GM18499 (cell line): ENCODE measurements at regions not wholly inside any gene's neighbourhood (a gene's known extent, or its start where the extent isn't known, plus 50 kb on each side); places are given as distances from the start of the nearest gene placed in this dataset.
"Not testable (repeated sequence)": the region's sequence is repeated elsewhere in the genome, so short reads cannot be mapped to it uniquely, and the experiment has no call there.

Source experiments
- ATAC-seq: cut with Tn5 transposase; IDR thresholded peaks from one replicate; pipeline ENCODE4 v1.9.1; 2021; ENCODE audit warnings: moderate number of reproducible peaks; ENCODE audit not compliant: insufficient read depth, unreplicated experiment

DNA sequence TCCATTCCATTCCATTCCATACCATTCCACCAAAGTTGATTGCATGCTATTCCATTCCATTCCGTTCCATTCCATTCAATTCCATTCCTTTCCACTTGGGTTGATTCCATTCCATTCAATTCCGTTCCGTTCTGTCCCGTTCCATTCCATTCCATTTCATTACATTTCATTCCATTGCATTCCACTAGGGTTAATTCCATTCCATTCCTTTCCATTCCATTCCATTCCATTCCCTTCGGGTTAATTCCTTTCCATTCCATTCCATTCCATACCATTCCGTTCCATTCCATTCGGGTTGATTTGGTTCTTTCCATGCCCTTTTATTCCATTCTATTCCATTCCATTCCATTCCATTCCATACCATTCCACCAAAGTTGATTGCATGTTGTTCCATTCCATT, 131.9 kb downstream of the CWH43 start:
- ATAC-seq, result not testable (repeated sequence)

DNA sequence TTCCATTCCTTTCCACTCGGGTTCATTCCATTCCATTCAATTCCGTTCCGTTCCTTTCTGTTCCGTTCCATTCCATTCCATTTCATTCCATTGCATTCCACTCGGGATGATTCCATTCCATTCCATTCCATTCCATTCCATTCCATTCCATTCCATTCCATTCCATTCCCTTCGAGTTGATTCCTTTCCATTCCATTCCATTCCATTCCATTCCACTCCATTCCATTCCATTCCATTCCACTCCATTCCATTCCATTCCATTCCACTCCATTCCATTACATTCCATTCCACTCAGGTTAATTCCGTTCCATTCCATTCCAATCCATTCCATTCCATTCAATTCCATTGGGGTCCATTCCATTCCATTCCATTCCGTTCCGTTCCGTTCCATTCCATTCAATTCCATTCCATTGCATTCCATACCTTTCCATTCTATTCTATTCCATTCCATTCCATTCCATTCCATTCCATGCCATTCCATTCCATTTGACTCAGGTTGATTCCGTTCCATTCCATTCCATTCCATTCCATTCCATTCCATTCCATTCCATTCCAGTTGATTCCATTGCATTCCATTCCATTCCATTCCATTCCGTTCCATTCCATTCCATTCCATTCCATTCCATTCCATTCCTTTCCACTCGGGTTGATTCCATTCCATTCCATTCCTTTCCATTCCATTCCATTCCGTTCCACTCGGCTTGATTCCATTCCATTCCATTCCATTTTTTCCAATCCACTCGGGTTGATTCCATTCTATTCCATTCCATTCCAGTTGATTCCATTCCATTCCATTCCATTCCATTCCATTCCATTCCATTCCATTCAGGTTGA, 132.5 kb downstream of the CWH43 start:
- ATAC-seq, result peak; percentile 42

DNA sequence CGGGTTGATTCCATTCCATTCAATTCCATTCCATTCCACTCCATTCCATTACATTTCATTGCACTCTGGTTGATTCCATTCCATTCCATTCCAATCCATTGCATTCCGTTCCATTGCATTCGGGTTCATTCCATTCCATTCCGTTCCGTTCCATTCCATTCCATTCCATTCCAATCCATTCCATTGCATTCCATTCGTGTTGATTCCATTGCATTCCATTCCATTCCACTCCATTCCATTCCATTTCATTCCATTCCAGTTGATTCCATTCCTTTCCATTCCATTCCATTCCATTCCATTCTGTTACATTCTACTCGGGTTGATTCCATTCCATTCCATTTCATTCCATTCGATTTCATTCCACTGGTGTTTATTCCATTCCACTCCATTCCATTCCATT, 133.3 kb downstream of the CWH43 start:
- ATAC-seq, result peak; percentile 6

DNA sequence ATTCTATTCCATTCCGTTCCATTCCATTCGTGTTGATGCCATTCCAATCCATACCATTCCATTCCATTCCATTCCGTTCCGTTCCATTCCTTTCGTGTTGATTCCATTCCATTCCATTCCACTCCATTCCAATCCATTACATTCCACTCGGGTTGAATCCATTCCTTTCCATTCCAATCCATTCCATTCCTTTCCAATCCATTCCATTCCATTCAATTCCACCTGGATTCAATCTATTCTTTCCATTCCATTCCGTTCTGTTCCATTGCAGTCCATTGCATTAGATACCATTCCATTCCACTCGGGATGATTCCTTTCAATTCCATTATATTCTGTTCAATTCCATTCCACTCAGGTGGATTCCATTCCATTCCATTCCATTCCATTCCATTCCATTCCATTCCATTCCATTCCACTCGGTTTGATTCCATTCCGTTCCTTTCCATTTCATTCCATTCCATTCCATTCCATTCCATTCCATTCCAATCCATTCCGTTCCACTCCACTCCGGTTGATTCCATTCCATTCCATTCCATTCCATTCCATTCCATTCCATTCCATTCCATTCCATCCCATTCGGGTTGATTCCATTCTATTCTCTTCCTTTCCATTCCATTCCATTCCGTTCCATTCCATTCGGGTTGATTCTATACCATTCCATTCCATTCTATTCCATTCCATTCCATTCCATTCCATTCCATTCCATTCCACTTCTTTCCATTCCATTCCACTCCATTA, 134.1 kb downstream of the CWH43 start:
- not testable (repeated sequence) for ATAC-seq

DNA sequence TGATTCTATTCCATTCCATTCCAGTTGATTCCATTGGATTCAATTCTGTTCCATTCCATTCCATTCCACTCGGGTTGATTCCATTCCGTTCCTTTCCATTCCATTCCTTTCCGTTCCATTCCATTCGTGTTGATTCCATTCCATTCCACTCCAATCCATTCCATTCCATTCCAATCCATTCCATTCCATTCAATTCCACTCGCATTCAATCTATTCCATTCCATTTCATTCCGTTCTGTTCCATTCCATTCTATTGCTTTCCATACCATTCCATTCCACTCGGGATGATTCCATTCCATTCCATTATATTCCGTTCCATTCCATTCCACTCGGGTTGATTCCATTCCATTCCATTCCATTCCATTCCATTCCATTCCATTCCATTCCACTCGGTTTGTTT, 134.7 kb downstream of the CWH43 start:
- ATAC-seq, result peak; percentile 27

DNA sequence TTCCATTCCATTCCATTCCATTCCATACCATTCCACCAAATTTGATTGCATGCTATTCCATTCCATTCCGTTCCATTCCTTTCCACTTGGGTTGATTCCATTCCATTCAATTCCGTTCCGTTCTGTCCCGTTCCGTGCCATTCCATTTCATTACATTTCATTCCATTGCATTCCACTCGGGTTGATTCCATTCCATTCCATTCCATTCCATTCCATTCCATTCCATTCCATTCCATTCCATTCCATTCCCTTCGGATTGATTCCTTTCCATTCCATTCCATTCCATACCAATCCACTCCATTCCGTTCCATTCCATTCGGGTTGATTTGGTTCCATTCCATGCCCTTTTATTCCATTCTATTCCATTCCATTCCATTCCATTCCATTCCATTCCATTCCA, 140.4 kb downstream of the CWH43 start:
- not testable (repeated sequence) for ATAC-seq

DNA sequence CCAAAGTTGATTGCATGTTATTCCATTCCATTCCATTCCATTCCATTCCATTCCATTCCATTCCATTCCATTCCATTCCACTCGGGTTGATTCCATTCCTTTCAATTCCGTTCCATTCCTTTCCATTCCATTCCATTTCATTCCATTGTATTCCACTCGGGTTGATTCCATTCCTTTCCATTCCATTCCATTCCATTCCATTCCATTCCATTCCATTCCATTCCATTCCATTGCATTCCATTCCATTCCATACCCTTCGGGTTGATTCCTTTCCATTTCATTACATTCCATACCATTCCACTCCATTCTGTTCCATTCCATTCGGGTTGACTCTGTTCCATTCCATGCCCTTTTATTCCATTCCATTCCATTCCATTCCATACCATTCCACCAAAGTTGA, 140.8 kb downstream of the CWH43 start:
- ATAC-seq, result not testable (repeated sequence)

DNA sequence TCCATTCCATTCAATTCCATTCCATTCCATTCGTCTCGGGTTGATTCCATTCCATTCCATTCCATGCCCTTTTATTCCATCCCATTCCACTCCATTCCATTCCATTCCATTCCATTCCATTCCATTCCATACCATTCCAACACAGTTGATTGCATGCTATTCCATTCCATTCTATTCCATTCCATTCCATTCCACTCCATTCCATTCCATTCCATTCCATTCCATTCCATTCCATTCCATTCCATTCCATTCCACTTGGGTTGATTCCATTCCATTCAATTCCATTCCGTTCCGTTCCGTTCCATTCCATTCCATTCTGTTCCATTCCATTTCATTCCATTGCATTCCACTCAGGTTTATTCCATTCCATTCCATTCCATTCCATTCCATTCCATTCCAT, 143.3 kb downstream of the CWH43 start:
- ATAC-seq, result not testable (repeated sequence)

DNA sequence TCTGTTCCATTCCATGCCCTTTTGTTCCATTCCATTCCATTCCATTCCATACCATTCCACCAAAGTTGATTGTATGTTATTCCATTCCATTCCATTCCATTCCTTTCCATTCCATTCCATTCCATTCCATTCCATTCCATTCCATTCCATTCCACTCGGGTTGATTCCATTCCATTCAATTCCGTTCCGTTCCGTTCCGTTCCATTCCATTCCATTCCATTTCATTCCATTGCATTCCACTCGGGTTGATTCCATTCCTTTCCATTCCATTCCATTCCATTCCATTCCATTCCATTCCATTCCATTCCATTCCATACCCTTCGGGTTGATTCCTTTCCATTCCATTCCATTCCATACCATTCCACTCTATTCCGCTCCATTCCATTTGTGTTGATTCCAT, 143.8 kb downstream of the CWH43 start:
- not testable (repeated sequence) for ATAC-seq

DNA sequence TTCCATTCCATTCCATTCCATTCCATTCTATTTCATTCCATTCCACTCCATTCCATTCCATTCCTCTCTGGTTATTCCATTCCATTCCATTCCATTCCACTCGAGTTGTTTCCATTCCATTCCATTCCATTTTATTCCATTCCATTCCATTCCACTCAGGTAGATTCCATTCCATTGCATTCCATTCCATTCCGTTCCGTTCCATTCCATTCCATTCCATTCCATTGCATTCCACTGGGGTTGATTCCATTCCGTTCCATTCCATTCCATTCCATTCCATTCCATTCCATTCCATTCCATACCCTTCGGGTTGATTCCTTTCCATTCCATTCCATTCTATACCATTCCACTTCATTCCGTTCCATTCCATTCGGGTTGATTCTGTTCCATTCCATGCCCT, 144.6 kb downstream of the CWH43 start:
- not testable (repeated sequence) for ATAC-seq

DNA sequence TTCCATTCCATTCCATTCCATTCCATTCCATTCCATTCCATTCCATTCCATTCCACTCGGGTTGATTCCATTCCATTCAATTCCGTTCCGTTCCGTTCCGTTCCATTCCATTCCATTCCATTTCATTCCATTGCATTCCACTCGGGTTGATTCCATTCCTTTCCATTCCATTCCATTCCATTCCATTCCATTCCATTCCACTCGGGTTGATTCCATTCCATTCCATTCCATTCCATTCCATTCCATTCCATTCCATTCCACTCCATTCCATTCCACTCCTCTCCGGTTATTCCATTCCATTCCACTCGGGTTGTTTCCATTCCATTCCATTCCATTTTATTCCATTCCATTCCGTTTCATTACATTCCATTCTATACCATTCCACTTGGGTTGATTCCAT, 151.0 kb downstream of the CWH43 start:
- ATAC-seq, result peak; percentile 34

DNA sequence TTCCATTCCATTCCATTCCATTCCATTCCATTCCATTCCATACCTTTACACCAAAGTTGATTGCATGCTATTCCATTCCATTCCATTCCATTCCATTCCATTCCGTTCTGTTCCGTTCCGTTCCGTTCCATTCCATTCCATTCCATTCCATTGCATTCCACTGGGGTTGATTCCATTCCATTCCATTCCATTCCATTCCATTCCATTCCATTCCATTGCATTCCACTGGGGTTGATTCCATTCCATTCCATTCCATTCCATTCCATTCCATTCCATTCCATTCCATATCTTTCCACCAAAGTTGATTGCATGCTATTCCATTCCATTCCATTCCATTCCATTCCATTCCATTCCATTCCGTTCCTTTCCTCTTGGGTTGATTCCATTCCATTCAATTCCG, 151.9 kb downstream of the CWH43 start:
- ATAC-seq, result not testable (repeated sequence)

DNA sequence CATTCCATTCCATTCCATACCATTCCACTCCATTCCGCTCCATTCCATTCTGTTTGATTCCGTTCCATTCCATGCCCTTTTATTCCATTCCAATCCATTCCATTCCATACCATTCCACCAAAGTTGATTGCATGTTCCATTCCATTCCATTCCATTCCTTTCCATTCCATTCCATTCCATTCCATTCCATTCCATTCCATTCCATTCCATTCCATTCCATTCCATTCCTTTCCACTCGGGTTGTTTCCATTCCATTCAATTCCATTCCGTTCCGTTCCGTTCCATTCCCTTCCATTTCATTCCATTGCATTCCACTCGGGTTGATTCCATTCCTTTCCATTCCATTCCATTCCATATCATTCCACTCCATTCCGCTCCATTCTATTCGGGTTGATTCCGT, 152.7 kb downstream of the CWH43 start:
- ATAC-seq, result not testable (repeated sequence)

DNA sequence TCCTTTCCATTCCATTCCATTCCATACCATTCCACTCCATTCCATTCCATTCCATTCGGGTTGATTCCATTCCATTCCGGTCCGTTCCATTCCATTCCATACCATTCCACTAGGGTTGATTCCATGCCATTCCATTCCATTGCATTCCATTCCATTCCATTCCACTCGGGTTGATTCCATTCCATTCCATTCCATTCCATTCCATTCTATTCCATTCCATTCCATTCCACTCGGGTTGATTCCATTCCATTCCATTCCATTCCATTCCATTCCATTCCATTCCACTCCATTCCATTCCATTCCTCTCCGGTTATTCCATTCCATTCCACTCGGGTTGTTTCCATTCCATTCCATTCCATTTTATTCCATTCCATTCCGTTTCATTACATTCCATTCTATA, 153.4 kb downstream of the CWH43 start:
- not testable (repeated sequence) for ATAC-seq

DNA sequence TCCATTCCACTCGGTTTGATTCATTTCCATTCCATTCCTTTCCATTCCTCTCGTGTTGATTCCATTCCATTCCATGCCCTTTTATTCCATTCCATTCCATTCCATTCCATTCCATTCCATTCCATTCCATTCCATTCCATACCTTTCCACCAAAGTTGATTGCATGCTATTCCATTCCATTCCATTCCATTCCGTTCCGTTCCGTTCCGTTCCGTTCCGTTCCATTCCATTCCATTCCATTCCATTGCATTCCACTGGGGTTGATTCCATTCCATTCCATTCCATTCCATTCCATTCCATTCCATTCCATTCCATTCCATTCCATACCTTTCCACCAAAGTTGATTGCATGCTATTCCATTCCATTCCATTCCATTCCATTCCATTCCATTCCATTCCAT, 154.3 kb downstream of the CWH43 start:
- not testable (repeated sequence) for ATAC-seq

DNA sequence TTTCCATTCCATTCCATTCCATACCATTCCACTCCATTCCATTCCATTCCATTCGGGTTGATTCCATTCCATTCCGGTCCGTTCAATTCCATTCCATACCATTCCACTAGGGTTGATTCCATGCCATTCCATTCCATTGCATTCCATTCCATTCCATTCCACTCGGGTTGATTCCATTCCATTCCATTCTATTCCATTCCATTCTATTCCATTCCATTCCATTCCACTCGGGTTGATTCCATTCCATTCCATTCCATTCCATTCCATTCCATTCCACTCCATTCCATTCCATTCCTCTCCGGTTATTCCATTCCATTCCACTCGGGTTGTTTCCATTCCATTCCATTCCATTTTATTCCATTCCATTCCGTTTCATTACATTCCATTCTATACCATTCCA, 155.9 kb downstream of the CWH43 start:
- ATAC-seq, result not testable (repeated sequence)

DNA sequence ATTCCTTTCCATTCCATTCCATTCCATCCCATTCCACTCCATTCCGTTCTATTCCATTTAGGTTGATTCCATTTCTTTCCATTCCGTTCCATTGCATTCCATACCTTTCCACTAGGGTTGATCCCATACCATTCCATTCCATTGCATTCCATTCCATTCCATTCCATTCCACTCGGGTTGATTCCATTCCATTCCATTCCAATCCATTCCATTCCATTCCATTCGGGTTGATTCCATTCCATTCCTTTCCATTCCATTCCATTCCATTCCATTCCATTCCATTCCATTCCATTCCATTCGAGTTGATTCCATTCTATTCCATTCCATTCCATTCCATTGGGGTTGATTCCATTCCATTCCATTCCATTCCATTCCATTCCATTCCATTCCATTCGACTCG, 161.1 kb downstream of the CWH43 start:
- peak; percentile 36 for ATAC-seq

DNA sequence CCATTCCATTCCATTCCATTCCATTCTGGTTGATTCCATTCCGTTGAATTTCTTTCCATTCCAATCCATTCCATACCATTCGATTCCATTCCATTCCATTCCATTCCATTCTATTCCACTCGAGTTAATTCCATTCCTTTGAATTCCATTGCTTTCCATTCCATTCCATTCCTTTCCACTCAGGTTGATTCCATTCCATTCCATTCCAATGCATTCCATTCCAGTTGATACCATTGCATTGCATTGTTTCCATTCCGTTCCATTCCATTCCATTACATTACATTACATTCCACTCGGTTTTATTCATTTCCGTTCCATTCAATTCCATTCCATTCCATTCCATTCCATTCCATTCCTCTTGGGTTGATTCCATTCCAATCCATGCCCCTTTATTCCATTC, 161.5 kb downstream of the CWH43 start:
- not testable (repeated sequence) for ATAC-seq

DNA sequence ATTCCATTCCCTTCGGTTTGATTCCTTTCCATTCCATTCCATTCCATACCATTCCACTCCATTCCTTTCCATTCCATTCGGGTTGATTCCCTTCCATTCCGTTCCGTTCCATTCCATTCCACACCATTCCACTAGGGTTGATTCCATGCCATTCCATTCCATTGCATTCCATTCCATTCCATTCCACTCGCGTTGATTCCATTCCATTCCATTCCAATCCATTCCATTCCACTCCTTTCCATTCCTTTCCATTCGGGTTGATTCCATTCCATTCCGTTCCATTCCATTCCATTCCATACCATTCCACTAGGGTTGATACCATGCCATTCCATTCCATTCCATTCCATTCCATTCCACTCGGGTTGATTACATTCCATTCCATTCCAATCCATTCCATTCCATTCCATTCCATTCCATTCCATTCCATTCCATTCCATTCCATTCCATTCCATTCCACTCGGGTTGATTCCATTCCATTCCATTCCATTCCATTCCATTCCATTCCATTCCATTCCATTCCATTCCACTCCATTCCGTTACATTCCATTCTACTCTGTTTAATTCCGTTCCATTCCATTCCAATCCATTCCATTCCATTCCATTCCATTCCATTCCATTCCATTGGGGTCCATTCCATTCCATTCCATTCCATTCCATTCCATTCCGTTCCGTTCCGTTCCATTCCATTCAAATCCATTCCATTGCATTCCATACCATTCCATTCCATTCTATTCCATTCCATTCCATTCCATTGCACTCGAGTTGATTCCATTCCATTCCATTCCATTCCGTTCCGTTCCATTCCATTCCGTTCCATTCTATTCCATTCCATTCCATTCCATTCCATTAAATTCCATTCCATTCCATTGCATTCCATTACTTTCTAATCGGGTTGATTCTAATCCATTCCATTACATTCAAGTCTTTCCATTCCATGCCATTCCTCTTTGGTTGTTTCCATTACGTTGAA, 163.2 kb downstream of the CWH43 start:
- ATAC-seq, result peak; percentile 65

DNA sequence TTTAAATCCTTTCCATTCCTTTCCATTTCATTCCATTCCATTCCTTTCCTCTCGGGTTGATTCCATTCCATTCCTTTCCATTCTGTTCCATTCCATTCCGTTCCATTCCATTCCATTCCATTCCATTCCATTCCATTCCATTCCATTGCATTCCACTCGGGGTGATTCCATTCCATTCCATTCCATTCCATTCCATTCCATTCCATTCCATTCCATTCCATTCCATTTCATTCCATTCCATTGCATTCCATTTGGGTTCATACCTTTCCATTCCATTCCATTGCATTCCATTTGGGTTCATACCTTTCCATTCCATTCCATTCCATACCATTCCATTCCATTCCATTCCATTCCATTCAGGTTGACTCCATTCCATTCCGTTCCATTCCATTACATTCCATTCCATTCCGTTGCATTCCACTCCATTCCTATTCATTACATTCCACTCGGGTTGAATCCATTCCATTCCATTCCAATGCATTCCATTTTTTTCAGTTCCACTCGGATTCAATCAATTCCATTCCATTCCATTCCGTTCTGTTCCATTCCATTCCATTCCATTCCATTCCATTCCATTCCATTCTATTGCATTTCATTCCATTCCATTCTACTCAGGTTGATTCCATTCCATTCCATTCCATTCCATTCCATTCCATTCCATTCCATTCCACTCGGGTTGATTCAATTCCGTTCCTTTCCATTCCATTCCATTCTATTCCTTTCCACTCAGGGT, 164.4 kb downstream of the CWH43 start:
- ATAC-seq, result not testable (repeated sequence)
